Aorta (tissue), 5 donors: ENCODE measurements at regions not wholly inside any gene's neighbourhood (a gene's known extent, or its start where the extent isn't known, plus 50 kb on each side); places are given as distances from the start of the nearest gene placed in this dataset.

Source experiments
- ATAC-seq: fragments of 200-7000 bp; cut with Tn5 transposase; one replicate; pipeline ENCODE4 v1.9.1; 2022; ENCODE audit warnings: moderate library complexity; ENCODE audit not compliant: low FRiP score
- DNase-seq, 2 donors: peaks; one replicate each; pipeline ENCODE4 v3.0.0-alpha.2; 2020
- H3K27ac ChIP-seq, 2 donors: one replicate each; pipeline ENCODE4 v1.5.1; 2013; ENCODE audit warnings: low read length in 2 of 2, mild to moderate bottlenecking in 2 of 2, moderate library complexity in 2 of 2, control low read depth in 1 of 2, inconsistent platforms in 1 of 2, low read depth in 1 of 2
- H3K27me3 ChIP-seq, 2 donors: one replicate each; pipeline ENCODE4 v1.6.1; 2013; ENCODE audit warnings: control low read depth in 1 of 2, low read length in 1 of 2, mild to moderate bottlenecking in 1 of 2, moderate library complexity in 1 of 2; ENCODE audit not compliant: insufficient read depth in 2 of 2, control insufficient read depth in 1 of 2
- H3K36me3 ChIP-seq, 2 donors: one replicate each; pipeline ENCODE4 v1.6.1; 2013; ENCODE audit warnings: control low read depth in 1 of 2, low read length in 1 of 2, mild to moderate bottlenecking in 1 of 2; ENCODE audit not compliant: insufficient read depth in 2 of 2, control insufficient read depth in 1 of 2
- H3K4me1 ChIP-seq, 2 donors: one replicate each; pipeline ENCODE4 v1.6.1; 2013; ENCODE audit warnings: low read length in 2 of 2, control low read depth in 1 of 2, mild to moderate bottlenecking in 1 of 2, moderate library complexity in 1 of 2; ENCODE audit not compliant: insufficient read depth in 2 of 2, control insufficient read depth in 1 of 2
- H3K4me3 ChIP-seq, 2 donors: one replicate each; pipeline ENCODE4 v1.5.1; 2013; ENCODE audit warnings: low read length in 2 of 2, control low read depth in 1 of 2, mild to moderate bottlenecking in 1 of 2
- H3K9me3 ChIP-seq: one replicate; pipeline ENCODE4 v1.6.1; 2013; ENCODE audit warnings: mild to moderate bottlenecking, low read length; ENCODE audit not compliant: control insufficient read depth
- WGBS, 2 donors: extraction: QIAGEN DNeasy Blood & Tissue Kit; methylation state at CpG; one replicate each; pipeline ENCODE4 v1.1.7; 2013; 5-methylcytosine and 5-hydroxymethylcytosine counted together
- intact Hi-C, 2 donors: fragments of 100-400 bp; cut with DNase I; formaldehyde crosslinking; loops; one replicate each; pipeline versions ENCODE4 v1.14.2 to v1.15.0; 2022
- donor health status: healthy with polysubstance abuse.
- donor health status: Bipolar disorder and iron deficiency.
- donor health status: DM: no; HTN: no; CAD: no.
- donor health status: DM: no; HTN: no; CAD: no.
- donor health status: DM: yes; HTN: yes; CAD: no.

GRCh38 chr5:25362799-25363198 is 718.0 kb upstream of the CDH10 start:
- Histone ChIP-seq H3K27ac (no peak overlapping the region), H3K4me3 (no peak overlapping the region), H3K36me3 (no peaks in the 10 kb centered on the region), H3K4me1 (no peaks in the 10 kb centered on the region), H3K27me3 (no peaks in the 10 kb centered on the region), H3K9me3 (no peaks in the 10 kb centered on the region)
- 78 to 88% methylated on average over 5 of the region's 5 CpGs for WGBS, 2 donors
- ATAC-seq (no peak), DNase-seq (no peak)
- intact Hi-C loops = no loop called here

- peak; percentile 29 for ATAC-seq
- Histone ChIP-seq H3K9me3 (no peaks in the 10 kb centered on the region), H3K4me1 (no peaks in the 10 kb centered on the region), H3K4me3 (no peak overlapping the region), H3K27me3 (no peaks in the 10 kb centered on the region), H3K27ac (no peak overlapping the region), H3K36me3 (no peaks in the 10 kb centered on the region)
- DNase-seq = no peak
- intact Hi-C loops = no loop called here
- 59 to 90% methylated on average over 2 of the region's 2 CpGs for WGBS, 2 donors
Observed at GRCh38 chr5:25358919-25359318, 714.1 kb upstream of the CDH10 start.

GRCh38 chr5:25357605-25358004 is 712.8 kb upstream of the CDH10 start:
- H3K36me3 ChIP-seq = no peaks in the 10 kb centered on the region
- no peaks in the 10 kb centered on the region for H3K4me1 ChIP-seq
- DNase-seq (no peak), ATAC-seq (no peak)
- H3K27me3 ChIP-seq = no peaks in the 10 kb centered on the region
- no peaks in the 10 kb centered on the region for H3K9me3 ChIP-seq
- 84 to 86% methylated on average over 8 of the region's 8 CpGs for WGBS, 2 donors
- intact Hi-C loops = no loop called here
- no peak overlapping the region for H3K4me3 ChIP-seq
- H3K27ac ChIP-seq = no peak overlapping the region

DNA sequence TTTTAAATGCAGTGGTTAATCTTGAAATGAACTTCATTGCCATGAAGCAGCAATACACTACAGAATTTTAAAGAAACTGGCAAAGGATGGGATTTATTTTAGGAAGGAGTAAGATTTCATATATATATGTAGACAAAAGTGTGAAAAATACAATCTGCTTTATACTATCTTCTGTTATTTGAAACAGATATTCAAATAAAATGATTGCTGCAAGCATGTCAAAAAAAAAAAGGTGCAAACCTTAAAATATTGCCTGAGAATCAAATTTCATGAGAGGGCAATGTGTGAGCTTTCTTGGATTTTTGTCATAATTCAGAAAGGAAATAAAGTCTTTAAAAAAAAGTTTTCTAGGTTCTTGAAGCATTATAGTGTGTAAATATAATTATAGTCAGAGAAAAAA is 705.0 kb upstream of the CDH10 start:
- no peaks in the 10 kb centered on the region for H3K9me3 ChIP-seq
- H3K4me3 ChIP-seq = no peak overlapping the region
- no peaks in the 10 kb centered on the region for H3K27me3 ChIP-seq
- no peaks in the 10 kb centered on the region for H3K36me3 ChIP-seq
- intact Hi-C loops = no loop called here
- ATAC-seq (no peak), DNase-seq (no peak)
- H3K4me1 ChIP-seq = no peaks in the 10 kb centered on the region
- no peak overlapping the region for H3K27ac ChIP-seq

GRCh38 chr5:25345240-25345771 is 700.5 kb upstream of the CDH10 start:
- Histone ChIP-seq H3K9me3 (no peaks in the 10 kb centered on the region), H3K27me3 (no peaks in the 10 kb centered on the region), H3K4me1 (no peaks in the 10 kb centered on the region), H3K4me3 (no peak overlapping the region), H3K27ac (no peak overlapping the region), H3K36me3 (no peaks in the 10 kb centered on the region)
- 52 to 57% methylated on average over 5 of the region's 5 CpGs for WGBS, 2 donors
- intact Hi-C loops = no loop called here
- ATAC-seq (no peak), DNase-seq (no peak)

GRCh38 chr5:25339541-25339940 is 694.8 kb upstream of the CDH10 start:
- no peaks in the 10 kb centered on the region for H3K27me3 ChIP-seq
- no peaks in the 10 kb centered on the region for H3K9me3 ChIP-seq
- ATAC-seq (no peak), DNase-seq (no peak)
- H3K36me3 ChIP-seq = no peaks in the 10 kb centered on the region
- intact Hi-C loops = no loop called here
- 83 to 90% methylated on average over 5 of the region's 5 CpGs for WGBS, 2 donors
- no peak overlapping the region for H3K27ac ChIP-seq
- H3K4me3 ChIP-seq = no peak overlapping the region
- no peaks in the 10 kb centered on the region for H3K4me1 ChIP-seq

DNA sequence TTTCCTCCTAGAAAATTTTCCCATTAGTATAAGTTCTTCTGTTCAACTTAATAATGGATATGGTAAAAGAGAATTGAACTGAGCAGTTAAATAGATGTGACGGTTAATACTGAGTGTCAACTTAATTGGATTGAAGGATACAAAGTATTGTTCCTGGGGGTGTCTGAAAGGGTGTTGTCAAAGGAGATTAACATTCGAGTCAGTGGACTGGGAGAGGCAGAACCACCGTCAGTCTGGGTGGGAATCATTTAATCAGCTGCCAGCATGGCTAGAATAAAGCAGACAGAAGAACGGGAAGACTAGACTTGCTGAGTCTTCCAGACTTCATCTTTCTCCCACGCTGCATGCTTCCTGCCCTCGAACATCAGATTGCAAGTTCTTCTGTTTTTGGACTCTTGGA is 689.6 kb upstream of the CDH10 start:
- ATAC-seq (no peak), DNase-seq (no peak)
- Histone ChIP-seq H3K27ac (no peak overlapping the region), H3K9me3 (no peaks in the 10 kb centered on the region), H3K4me1 (no peaks in the 10 kb centered on the region), H3K36me3 (no peaks in the 10 kb centered on the region), H3K27me3 (no peaks in the 10 kb centered on the region), H3K4me3 (no peak overlapping the region)
- intact Hi-C loops = no loop called here
- 75 to 79% methylated on average over 6 of the region's 6 CpGs for WGBS, 2 donors

- intact Hi-C loops = no loop called here
- no peak overlapping the region for H3K27ac ChIP-seq
- H3K27me3 ChIP-seq = no peaks in the 10 kb centered on the region
- WGBS, 2 donors = 75 to 78% methylated on average over 2 to 3 of the region's 3 CpGs
- H3K9me3 ChIP-seq = no peaks in the 10 kb centered on the region
- H3K36me3 ChIP-seq = no peaks in the 10 kb centered on the region
- no peak for DNase-seq
- peak; percentile 55 for ATAC-seq
- no peaks in the 10 kb centered on the region for H3K4me1 ChIP-seq
- no peak overlapping the region for H3K4me3 ChIP-seq
Observed at GRCh38 chr5:25330721-25331120, 685.9 kb upstream of the CDH10 start.

GRCh38 chr5:25327172-25327571 is 682.4 kb upstream of the CDH10 start:
- intact Hi-C loops = no loop called here
- DNase-seq (no peak), ATAC-seq (no peak)
- H3K27ac ChIP-seq = no peak overlapping the region
- H3K27me3 ChIP-seq = no peaks in the 10 kb centered on the region
- H3K36me3 ChIP-seq = no peaks in the 10 kb centered on the region
- H3K9me3 ChIP-seq = no peaks in the 10 kb centered on the region
- 69 to 75% methylated on average over 2 of the region's 2 CpGs for WGBS, 2 donors
- H3K4me3 ChIP-seq = no peak overlapping the region
- H3K4me1 ChIP-seq = no peaks in the 10 kb centered on the region
